Lower leg skin (tissue), 4 donors: ENCODE measurements at regions not wholly inside any gene's neighbourhood (a gene's known extent, or its start where the extent isn't known, plus 50 kb on each side); places are given as distances from the start of the nearest gene placed in this dataset.

Experiments
- DNase-seq, 2 donors: peaks; one replicate each; pipeline ENCODE4 v3.0.0-alpha.2; 2019; ENCODE audit warnings: low spot score in 2 of 2
- H3K4me3 ChIP-seq: fragments of 200-600 bp; sonication (generic); 2 replicates; pipeline ENCODE4 v1.5.1; 2017; ENCODE audit warnings: mild to moderate bottlenecking, low read depth; ENCODE audit not compliant: poor library complexity, severe bottlenecking
- CTCF ChIP-seq, 3 donors: fragments of 450-650 bp; IDR thresholded peaks; one replicate each; pipeline ENCODE4 v1.5.1; 2016; ENCODE audit warnings: antibody characterized with exemption in 3 of 3, mild to moderate bottlenecking in 3 of 3, moderate library complexity in 2 of 3
- POLR2A ChIP-seq, 2 donors: fragments of 450-650 bp; IDR thresholded peaks; one replicate each; pipeline ENCODE4 v1.6.1; 2016 to 2017; ENCODE audit warnings: antibody characterized with exemption in 2 of 2, mild to moderate bottlenecking in 1 of 2, moderate library complexity in 1 of 2
- WGBS, 2 donors: methylation state at CpG; one replicate each; pipeline ENCODE4 v1.1.5; 2018; 5-methylcytosine and 5-hydroxymethylcytosine counted together
- intact Hi-C: fragments of 100-400 bp; cut with DNase I; formaldehyde crosslinking; loops from one replicate; pipeline ENCODE4 v1.15.0; 2023; ENCODE audit warnings: low total_unique reads

- no peak overlapping the region for H3K4me3 ChIP-seq
- intact Hi-C loops = no loop called here
- 98 to 100% methylated on average over 1 of the region's 1 CpG for WGBS, 2 donors
- no peak for DNase-seq
- TF ChIP-seq CTCF (IDR thresholded peaks at IDR 0.05) = no peak
- TF ChIP-seq POLR2A (IDR thresholded peaks at IDR 0.05) = no peak
These were observed 507.7 kb downstream of the HTR7 start for GRCh38 chr10:90350122-90350521.

GRCh38 chr10:90352288-90352687 is 505.6 kb downstream of the HTR7 start:
- no peak for TF ChIP-seq POLR2A (IDR thresholded peaks at IDR 0.05)
- TF ChIP-seq CTCF (IDR thresholded peaks at IDR 0.05) = no peak
- DNase-seq = no peak
- intact Hi-C loops = no loop called here
- 43 to 51% methylated on average over 7 of the region's 7 CpGs for WGBS, 2 donors
- no peak overlapping the region for H3K4me3 ChIP-seq

GRCh38 chr10:90354914-90355313 is 502.9 kb downstream of the HTR7 start:
- no peak for DNase-seq
- 57 to 63% methylated on average over 4 of the region's 4 CpGs for WGBS, 2 donors
- intact Hi-C loops = no loop called here
- H3K4me3 ChIP-seq = no peak overlapping the region
- TF ChIP-seq POLR2A (IDR thresholded peaks at IDR 0.05) (no peak), CTCF (IDR thresholded peaks at IDR 0.05) (no peak)

- intact Hi-C loops = no loop called here
- TF ChIP-seq POLR2A (IDR thresholded peaks at IDR 0.05) (no peak), CTCF (IDR thresholded peaks at IDR 0.05) (no peak)
- H3K4me3 ChIP-seq = no peak overlapping the region
- DNase-seq = no peak
- WGBS, 2 donors = 72 to 76% methylated on average over 4 of the region's 4 CpGs
These were observed 493.9 kb downstream of the HTR7 start for GRCh38 chr10:90363799-90364483.

- no peak overlapping the region for H3K4me3 ChIP-seq
- WGBS, 2 donors = 48 to 55% methylated on average over 2 of the region's 2 CpGs
- DNase-seq = no peak
- TF ChIP-seq POLR2A (IDR thresholded peaks at IDR 0.05) (no peak), CTCF (IDR thresholded peaks at IDR 0.05) (no peak)
- intact Hi-C loops = no loop called here
These were observed 485.4 kb downstream of the HTR7 start for GRCh38 chr10:90372451-90372850.

- TF ChIP-seq CTCF (IDR thresholded peaks at IDR 0.05) = no peak
- no peak for TF ChIP-seq POLR2A (IDR thresholded peaks at IDR 0.05)
- no peak for DNase-seq
- no peak overlapping the region for H3K4me3 ChIP-seq
- intact Hi-C loops = no loop called here
- WGBS, 2 donors = 54 to 61% methylated on average over 1 of the region's 1 CpG
These were observed 483.9 kb downstream of the HTR7 start for GRCh38 chr10:90373911-90374310.
